ENCODE measurements at regions not wholly inside any gene's neighbourhood (a gene's known extent, or its start where the extent isn't known, plus 50 kb on each side); places are given as distances from the start of the nearest gene placed in this dataset.

DNA sequence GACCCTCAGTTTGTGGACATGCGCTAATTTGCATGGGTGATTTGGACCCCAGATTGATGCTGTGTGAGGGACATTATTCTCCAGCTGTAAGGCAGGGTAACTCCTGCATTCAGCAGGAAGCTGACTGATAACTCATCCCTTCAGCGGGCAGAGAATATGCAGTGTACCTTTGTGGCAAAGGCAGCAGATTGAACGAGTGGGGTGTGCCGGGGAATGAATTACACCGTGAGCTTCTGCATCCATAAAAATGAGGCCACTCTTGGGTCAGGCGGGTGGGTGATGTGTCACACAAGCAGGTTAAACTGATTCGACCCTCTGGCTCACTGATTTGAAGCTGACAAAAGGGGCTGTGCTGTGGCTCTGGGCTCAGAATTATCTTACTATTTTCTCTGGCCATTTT, 128.9 kb upstream of the PMFBP1 start:
- Histone ChIP-seq H3K4me1 (ENCODE audit: insufficient read depth) (peaks cover 19% of the 10 kb centered on the region), H3K4me2 (peak overlapping the region; percentile 26), H4K20me1 (ENCODE audit: insufficient read depth, poor library complexity, severe bottlenecking) (no peaks in the 10 kb centered on the region), H3K9me3 (ENCODE audit: low read depth) (no peaks in the 10 kb centered on the region), H3K27ac (peak overlapping the region; percentile 74), H3K4me3 (no peak overlapping the region), H3K27me3 (no peaks in the 10 kb centered on the region), H2AFZ (no peak overlapping the region), H3K9me2 (replicated peaks; ENCODE audit: insufficient read depth) (no peaks in the 10 kb centered on the region), H3K79me2 (no peaks in the 10 kb centered on the region), H3K36me3 (replicated peaks; ENCODE audit: insufficient read depth, low read depth) (no peaks in the 10 kb centered on the region)
- TF ChIP-seq, protein P1, sequence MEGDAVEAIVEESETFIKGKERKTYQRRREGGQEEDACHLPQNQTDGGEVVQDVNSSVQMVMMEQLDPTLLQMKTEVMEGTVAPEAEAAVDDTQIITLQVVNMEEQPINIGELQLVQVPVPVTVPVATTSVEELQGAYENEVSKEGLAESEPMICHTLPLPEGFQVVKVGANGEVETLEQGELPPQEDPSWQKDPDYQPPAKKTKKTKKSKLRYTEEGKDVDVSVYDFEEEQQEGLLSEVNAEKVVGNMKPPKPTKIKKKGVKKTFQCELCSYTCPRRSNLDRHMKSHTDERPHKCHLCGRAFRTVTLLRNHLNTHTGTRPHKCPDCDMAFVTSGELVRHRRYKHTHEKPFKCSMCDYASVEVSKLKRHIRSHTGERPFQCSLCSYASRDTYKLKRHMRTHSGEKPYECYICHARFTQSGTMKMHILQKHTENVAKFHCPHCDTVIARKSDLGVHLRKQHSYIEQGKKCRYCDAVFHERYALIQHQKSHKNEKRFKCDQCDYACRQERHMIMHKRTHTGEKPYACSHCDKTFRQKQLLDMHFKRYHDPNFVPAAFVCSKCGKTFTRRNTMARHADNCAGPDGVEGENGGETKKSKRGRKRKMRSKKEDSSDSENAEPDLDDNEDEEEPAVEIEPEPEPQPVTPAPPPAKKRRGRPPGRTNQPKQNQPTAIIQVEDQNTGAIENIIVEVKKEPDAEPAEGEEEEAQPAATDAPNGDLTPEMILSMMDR (IDR thresholded peaks at IDR 0.05; ENCODE audit: poor library complexity) = no peak
- TF ChIP-seq EZH2phosphoT487 (IDR thresholded peaks at IDR 0.05; ENCODE audit: low read depth, severe bottlenecking, unreplicated experiment) = no peak
- no peak for TF ChIP-seq EZH2 (IDR thresholded peaks at IDR 0.05; ENCODE audit: borderline replicate concordance)
- DNase-seq (ENCODE audit: low spot score) = peak; percentile 58
- WGBS (ENCODE audit: low lambda C conversion rate, missing lambda C conversion rate) = 50% methylated on average over 7 of the region's 7 CpGs

DNA sequence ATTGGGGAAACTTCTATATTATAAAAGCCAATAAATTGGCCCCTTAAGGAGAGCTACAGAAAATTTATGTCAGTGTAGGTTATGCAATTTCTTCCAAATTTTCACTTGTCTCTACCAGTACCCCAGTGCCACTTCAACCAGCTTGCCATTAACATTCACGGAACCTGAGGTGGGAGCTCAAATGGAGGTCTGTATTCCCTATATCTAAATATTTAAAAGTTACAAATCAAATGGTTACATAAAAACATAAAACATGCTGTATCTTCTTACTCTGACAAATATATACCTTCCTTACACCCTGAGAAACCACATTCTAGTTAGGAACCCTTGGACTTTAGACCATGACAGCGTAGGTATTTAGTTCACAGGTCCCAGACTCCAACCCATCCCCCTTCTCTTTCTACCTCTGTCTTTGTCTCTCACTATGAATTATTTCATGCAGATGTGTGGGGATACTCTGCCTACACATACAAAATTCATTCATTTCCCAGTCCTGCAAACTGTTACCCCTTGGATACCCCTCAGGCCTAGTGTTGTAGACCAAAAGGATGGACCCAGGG, 127.8 kb upstream of the PMFBP1 start:
- Histone ChIP-seq H3K27me3 (no peaks in the 10 kb centered on the region), H3K9me3 (ENCODE audit: low read depth) (no peaks in the 10 kb centered on the region), H3K27ac (peak overlapping the region; percentile 74), H3K4me3 (no peak overlapping the region), H4K20me1 (ENCODE audit: insufficient read depth, poor library complexity, severe bottlenecking) (no peaks in the 10 kb centered on the region), H3K4me1 (ENCODE audit: insufficient read depth) (peaks cover 19% of the 10 kb centered on the region), H3K79me2 (no peaks in the 10 kb centered on the region), H3K36me3 (replicated peaks; ENCODE audit: insufficient read depth, low read depth) (no peaks in the 10 kb centered on the region), H3K9me2 (replicated peaks; ENCODE audit: insufficient read depth) (no peaks in the 10 kb centered on the region), H2AFZ (no peak overlapping the region), H3K4me2 (peak overlapping the region; percentile 48)
- peak; percentile 58 for DNase-seq (ENCODE audit: low spot score)
- 83% methylated on average over 2 of the region's 2 CpGs for WGBS (ENCODE audit: low lambda C conversion rate, missing lambda C conversion rate)
- TF ChIP-seq EZH2phosphoT487 (IDR thresholded peaks at IDR 0.05; ENCODE audit: low read depth, severe bottlenecking, unreplicated experiment) = no peak
- TF ChIP-seq, protein P1 (IDR thresholded peaks at IDR 0.05; ENCODE audit: poor library complexity) = no peak

DNA sequence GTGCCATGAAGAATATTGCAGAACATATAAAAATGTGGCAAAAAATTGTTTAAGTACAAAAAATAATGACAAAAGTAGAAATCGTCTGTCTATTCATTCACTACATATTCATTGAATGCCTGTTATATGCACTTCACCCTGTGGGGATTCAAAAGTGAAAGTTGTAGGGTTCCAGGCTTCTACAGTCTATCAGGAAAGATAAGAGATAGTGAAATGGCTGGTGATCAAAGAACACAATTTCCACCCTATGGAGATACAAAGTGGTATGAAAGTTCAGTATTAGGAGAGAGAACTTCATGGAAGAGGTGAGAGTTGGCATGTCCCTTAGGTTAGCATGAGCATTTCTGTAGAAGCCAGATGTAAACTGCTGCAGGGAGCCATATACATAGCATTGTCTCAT, 127.0 kb upstream of the PMFBP1 start:
- no peak overlapping the region for H2AFZ ChIP-seq
- no peaks in the 10 kb centered on the region for H3K9me3 ChIP-seq (ENCODE audit: low read depth)
- no peaks in the 10 kb centered on the region for H3K27me3 ChIP-seq
- H4K20me1 ChIP-seq (ENCODE audit: insufficient read depth, poor library complexity, severe bottlenecking) = no peaks in the 10 kb centered on the region
- no peaks in the 10 kb centered on the region for H3K79me2 ChIP-seq
- H3K4me1 ChIP-seq (ENCODE audit: insufficient read depth) = peaks cover 19% of the 10 kb centered on the region
- no peaks in the 10 kb centered on the region for H3K36me3 ChIP-seq (replicated peaks; ENCODE audit: insufficient read depth, low read depth)
- no peak overlapping the region for H3K4me2 ChIP-seq
- no peak for DNase-seq (ENCODE audit: low spot score)
- no peak overlapping the region for H3K4me3 ChIP-seq
- H3K27ac ChIP-seq = no peak overlapping the region
- H3K9me2 ChIP-seq (replicated peaks; ENCODE audit: insufficient read depth) = no peaks in the 10 kb centered on the region
- 79% methylated on average over 1 of the region's 1 CpG for WGBS (ENCODE audit: low lambda C conversion rate, missing lambda C conversion rate)
- TF ChIP-seq EZH2phosphoT487 (IDR thresholded peaks at IDR 0.05; ENCODE audit: low read depth, severe bottlenecking, unreplicated experiment) = no peak
- TF ChIP-seq, protein P1 (IDR thresholded peaks at IDR 0.05; ENCODE audit: poor library complexity) = no peak
- TF ChIP-seq EZH2 (IDR thresholded peaks at IDR 0.05; ENCODE audit: borderline replicate concordance) = no peak

DNA sequence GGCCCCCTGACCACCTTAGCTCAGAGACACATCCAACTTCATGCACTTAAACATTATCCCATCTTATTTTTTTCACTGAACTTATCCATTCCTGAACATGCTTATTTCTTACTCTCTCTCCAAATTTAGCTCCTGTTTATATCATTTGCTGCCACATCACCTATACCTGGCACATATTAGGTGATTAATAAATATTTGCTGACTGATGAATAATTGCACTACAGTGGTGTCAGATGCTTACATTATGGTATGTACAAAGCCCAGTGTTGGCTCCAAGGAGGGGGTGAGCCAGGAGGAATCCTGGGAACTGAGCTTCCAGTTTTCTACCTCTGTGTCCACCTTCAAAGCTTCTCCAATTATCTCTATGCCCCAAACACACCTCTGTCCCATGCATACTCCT, 124.0 kb upstream of the PMFBP1 start:
- TF ChIP-seq EZH2phosphoT487 (IDR thresholded peaks at IDR 0.05; ENCODE audit: low read depth, severe bottlenecking, unreplicated experiment) (no peak), EZH2 (IDR thresholded peaks at IDR 0.05; ENCODE audit: borderline replicate concordance) (no peak)
- TF ChIP-seq, protein P1 (IDR thresholded peaks at IDR 0.05; ENCODE audit: poor library complexity) = no peak
- no peaks in the 10 kb centered on the region for H3K9me3 ChIP-seq (ENCODE audit: low read depth)
- H2AFZ ChIP-seq = no peak overlapping the region
- DNase-seq (ENCODE audit: low spot score) = no peak
- peaks cover 24% of the 10 kb centered on the region for H3K4me1 ChIP-seq (ENCODE audit: insufficient read depth)
- H4K20me1 ChIP-seq (ENCODE audit: insufficient read depth, poor library complexity, severe bottlenecking) = no peaks in the 10 kb centered on the region
- no peak overlapping the region for H3K4me3 ChIP-seq
- no peak overlapping the region for H3K4me2 ChIP-seq
- no peaks in the 10 kb centered on the region for H3K9me2 ChIP-seq (replicated peaks; ENCODE audit: insufficient read depth)
- H3K36me3 ChIP-seq (replicated peaks; ENCODE audit: insufficient read depth, low read depth) = no peaks in the 10 kb centered on the region
- H3K27me3 ChIP-seq = no peaks in the 10 kb centered on the region
- H3K27ac ChIP-seq = no peak overlapping the region
- no peaks in the 10 kb centered on the region for H3K79me2 ChIP-seq

Data from hepatocyte (in vitro differentiated cells).